Left ventricle myocardium inferior (tissue), 1 donor: ENCODE measurements at regions not wholly inside any gene's neighbourhood (a gene's known extent, or its start where the extent isn't known, plus 50 kb on each side); places are given as distances from the start of the nearest gene placed in this dataset.

Source experiments
- DNase-seq: peaks from one replicate; pipeline ENCODE4 v3.0.0-alpha.2; 2020
- H3K27ac ChIP-seq: fragments of 200-600 bp; replicated peaks from 2 replicates; pipeline ENCODE4 v1.8.0; 2021
- H3K27me3 ChIP-seq: fragments of 200-600 bp; 2 replicates; pipeline ENCODE4 v1.8.0; 2021; ENCODE audit warnings: low read depth
- H3K36me3 ChIP-seq: fragments of 200-600 bp; 2 replicates; pipeline ENCODE4 v1.8.0; 2021
- H3K4me1 ChIP-seq: fragments of 200-600 bp; 2 replicates; pipeline ENCODE4 v1.8.0; 2021
- H3K4me3 ChIP-seq: fragments of 200-600 bp; 2 replicates; pipeline ENCODE4 v1.8.0; 2021; ENCODE audit warnings: mild to moderate bottlenecking, moderate library complexity
- H3K9me3 ChIP-seq: fragments of 200-600 bp; replicated peaks from 2 replicates; pipeline ENCODE4 v1.8.0; 2021
- intact Hi-C: fragments of 100-400 bp; cut with micrococcal nuclease; formaldehyde crosslinking; loops from one replicate; pipeline ENCODE4 v1.11.0; 2022
- TF ChIP-seq, protein P1 (sequence below): fragments of 200-600 bp; IDR thresholded peaks from 2 replicates; pipeline ENCODE4 v1.8.0; 2021; ENCODE audit warnings: antibody characterized with exemption, mild to moderate bottlenecking, borderline replicate concordance
- donor health status: DM: no; HTN: yes; CAD: no; lungs with severe emphysema.

DNA sequence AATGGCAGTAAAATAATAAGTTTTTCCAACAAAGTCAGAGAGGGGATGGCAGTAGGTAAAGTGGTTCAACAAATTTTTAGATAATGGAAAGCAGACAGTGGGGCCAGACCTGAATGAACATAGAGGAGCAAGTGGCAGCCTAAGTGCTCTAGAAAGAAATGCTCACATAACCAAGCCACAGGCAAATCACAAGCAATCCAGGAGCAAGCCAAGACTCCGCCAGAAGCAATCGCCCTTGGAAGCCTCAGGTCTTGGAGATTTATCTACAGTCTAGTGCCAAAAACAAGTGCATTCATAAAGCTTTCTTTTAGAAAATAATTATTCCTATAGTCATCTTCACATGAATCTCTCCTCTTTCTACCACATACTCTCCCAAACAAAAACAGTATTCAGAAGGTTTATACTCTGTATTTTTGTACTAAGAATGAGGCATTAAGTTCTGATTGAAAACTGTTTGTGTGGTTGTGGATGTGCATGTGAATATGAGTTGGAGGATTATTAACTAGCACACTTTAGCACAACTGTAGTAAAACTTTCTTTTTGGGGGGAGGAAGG, 375.5 kb downstream of the CDH9 start:
- no peaks in the 10 kb centered on the region for H3K36me3 ChIP-seq
- no peak overlapping the region for H3K4me3 ChIP-seq
- H3K27me3 ChIP-seq = no peaks in the 10 kb centered on the region
- intact Hi-C loops = no loop called here
- H3K9me3 ChIP-seq = peaks cover 3% of the 10 kb centered on the region
- DNase-seq = no peak
- no peaks in the 10 kb centered on the region for H3K4me1 ChIP-seq
- TF ChIP-seq, protein P1, sequence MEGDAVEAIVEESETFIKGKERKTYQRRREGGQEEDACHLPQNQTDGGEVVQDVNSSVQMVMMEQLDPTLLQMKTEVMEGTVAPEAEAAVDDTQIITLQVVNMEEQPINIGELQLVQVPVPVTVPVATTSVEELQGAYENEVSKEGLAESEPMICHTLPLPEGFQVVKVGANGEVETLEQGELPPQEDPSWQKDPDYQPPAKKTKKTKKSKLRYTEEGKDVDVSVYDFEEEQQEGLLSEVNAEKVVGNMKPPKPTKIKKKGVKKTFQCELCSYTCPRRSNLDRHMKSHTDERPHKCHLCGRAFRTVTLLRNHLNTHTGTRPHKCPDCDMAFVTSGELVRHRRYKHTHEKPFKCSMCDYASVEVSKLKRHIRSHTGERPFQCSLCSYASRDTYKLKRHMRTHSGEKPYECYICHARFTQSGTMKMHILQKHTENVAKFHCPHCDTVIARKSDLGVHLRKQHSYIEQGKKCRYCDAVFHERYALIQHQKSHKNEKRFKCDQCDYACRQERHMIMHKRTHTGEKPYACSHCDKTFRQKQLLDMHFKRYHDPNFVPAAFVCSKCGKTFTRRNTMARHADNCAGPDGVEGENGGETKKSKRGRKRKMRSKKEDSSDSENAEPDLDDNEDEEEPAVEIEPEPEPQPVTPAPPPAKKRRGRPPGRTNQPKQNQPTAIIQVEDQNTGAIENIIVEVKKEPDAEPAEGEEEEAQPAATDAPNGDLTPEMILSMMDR = no peak
- no peak overlapping the region for H3K27ac ChIP-seq

GRCh38 chr5:26660116-26660515, 378.3 kb downstream of the CDH9 start:
- intact Hi-C loops = no loop called here
- H3K4me3 ChIP-seq = no peak overlapping the region
- no peaks in the 10 kb centered on the region for H3K4me1 ChIP-seq
- no peaks in the 10 kb centered on the region for H3K27me3 ChIP-seq
- H3K9me3 ChIP-seq = peaks cover 25% of the 10 kb centered on the region
- DNase-seq = no peak
- no peak overlapping the region for H3K27ac ChIP-seq
- TF ChIP-seq, protein P1 = no peak
- no peaks in the 10 kb centered on the region for H3K36me3 ChIP-seq

DNA sequence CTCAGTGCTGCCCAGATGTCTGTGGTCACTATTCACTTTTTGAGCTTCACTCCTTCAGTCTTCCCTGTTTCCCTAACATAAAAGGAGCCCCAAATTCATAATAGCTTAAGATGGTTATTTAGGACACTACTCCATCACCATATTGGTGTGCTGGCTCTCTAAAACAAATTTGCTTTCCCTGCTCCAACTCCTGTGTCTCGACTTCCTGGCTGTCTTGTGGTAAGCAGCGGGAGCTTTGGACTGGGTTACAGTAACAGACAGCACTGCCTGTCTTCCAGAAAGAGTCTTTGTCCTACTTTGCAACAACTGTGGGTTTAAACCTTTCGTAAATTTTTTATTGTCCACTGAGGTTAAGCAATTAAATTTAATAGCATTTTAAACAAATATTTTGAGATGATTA, 389.4 kb downstream of the CDH9 start:
- Histone ChIP-seq H3K4me1 (no peaks in the 10 kb centered on the region), H3K27ac (no peak overlapping the region), H3K27me3 (no peaks in the 10 kb centered on the region), H3K4me3 (no peak overlapping the region), H3K36me3 (no peaks in the 10 kb centered on the region), H3K9me3 (peaks cover 35% of the 10 kb centered on the region)
- DNase-seq = no peak
- TF ChIP-seq, protein P1 = no peak
- intact Hi-C loops = no loop called here

- no peaks in the 10 kb centered on the region for H3K4me1 ChIP-seq
- intact Hi-C loops = no loop called here
- no peak overlapping the region for H3K27ac ChIP-seq
- DNase-seq = no peak
- TF ChIP-seq, protein P1 = no peak
- peaks cover 30% of the 10 kb centered on the region for H3K9me3 ChIP-seq
- H3K4me3 ChIP-seq = no peak overlapping the region
- H3K36me3 ChIP-seq = no peaks in the 10 kb centered on the region
- H3K27me3 ChIP-seq = no peaks in the 10 kb centered on the region
These were observed 390.6 kb downstream of the CDH9 start for GRCh38 chr5:26647781-26648180.

DNA sequence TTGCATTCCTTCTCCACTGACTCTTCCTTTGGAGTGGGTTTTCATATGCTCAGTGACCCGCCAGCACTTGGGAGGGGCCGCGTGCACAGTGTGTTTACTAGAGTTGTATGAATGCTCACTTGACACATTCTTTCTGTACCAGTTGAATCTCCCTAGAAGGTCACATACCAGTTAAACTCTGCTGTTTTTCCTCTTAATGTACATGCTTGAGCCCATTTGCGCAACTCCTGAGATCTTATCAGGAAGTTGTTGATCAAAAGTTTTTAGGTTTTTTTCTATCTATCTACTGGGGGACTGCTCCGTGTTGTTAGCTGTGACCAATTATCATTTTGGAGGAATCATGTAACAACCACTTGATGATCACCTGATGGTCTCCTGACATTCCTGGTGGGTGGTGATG, 392.7 kb downstream of the CDH9 start:
- Histone ChIP-seq H3K4me3 (no peak overlapping the region), H3K27ac (no peak overlapping the region), H3K36me3 (no peaks in the 10 kb centered on the region), H3K9me3 (peaks cover 33% of the 10 kb centered on the region), H3K27me3 (no peaks in the 10 kb centered on the region), H3K4me1 (no peaks in the 10 kb centered on the region)
- intact Hi-C loops = no loop called here
- no peak for DNase-seq
- TF ChIP-seq, protein P1 = no peak
